HepG2 (cell line): ENCODE measurements at regions not wholly inside any gene's neighbourhood (a gene's known extent, or its start where the extent isn't known, plus 50 kb on each side); places are given as distances from the start of the nearest gene placed in this dataset.

Experiments used
- KLF11 ChIP-seq: IDR thresholded peaks from 2 replicates; pipeline ENCODE4 v1.6.1; 2016; ENCODE audit warnings: missing compliant biosample characterization
- SMC3 ChIP-seq: IDR thresholded peaks from 2 replicates; pipeline ENCODE4 v1.6.1; 2011; ENCODE audit warnings: low read length, improper control_type of control experiment
- ZNF776 ChIP-seq: sonication (generic); formaldehyde crosslinking; IDR thresholded peaks from 2 replicates; pipeline ENCODE4 v1.4.0; 2020; ENCODE audit warnings: mild to moderate bottlenecking, missing genetic modification reagents

DNA sequence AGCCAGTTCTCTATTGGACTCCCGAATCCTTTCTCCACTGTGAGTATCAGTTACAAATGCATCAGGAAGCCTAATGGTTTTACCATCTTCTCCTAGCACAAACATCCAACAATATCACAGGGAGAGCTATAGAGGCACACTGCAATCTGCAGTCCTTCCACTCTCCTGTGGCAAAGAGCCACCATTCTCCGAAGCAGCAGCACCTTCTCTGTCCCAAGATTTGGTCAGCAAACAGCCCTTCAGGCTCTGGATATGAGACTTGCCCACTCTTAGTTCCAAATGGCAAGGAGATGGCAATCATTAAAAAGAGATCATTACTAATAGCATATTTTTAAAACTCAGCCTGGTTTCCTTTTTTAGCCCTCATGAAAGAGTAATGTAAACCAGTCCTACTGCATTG lies 223.4 kb downstream of the HS3ST3A1 start:
- TF ChIP-seq KLF11 (CRISPR knock-in tag) (no peak), SMC3 (no peak), ZNF776 (no peak)
